ENCODE measurements at regions not wholly inside any gene's neighbourhood (a gene's known extent, or its start where the extent isn't known, plus 50 kb on each side); places are given as distances from the start of the nearest gene placed in this dataset.

GRCh38 chr13:44149821-44150220 is 223.8 kb upstream of the SERP2 start:
- Histone ChIP-seq H3K9me3 (replicated peaks in 1 of 11) (peaks cover 0 to 5% (median 0%) of the 10 kb centered on the region in 11 experiments; a peak in 2 of 22 replicates), H3K9ac (no peak overlapping the region), H3K4me2 (no peak overlapping the region), H4K20me1 (no peaks in the 10 kb centered on the region), H3K27ac (no peak overlapping the region), H3K36me3 (no peaks in the 10 kb centered on the region), H3K27me3 (no peaks in the 10 kb centered on the region), H3K4me1 (peaks cover 25 to 53% (median 48%) of the 10 kb centered on the region in 10 experiments), H3K4me3 (no peak overlapping the region)
- TF ChIP-seq Cebpa-rat (IDR thresholded peaks at IDR 0.05) = no peak

- H3K4me3 ChIP-seq = no peak overlapping the region
- peaks cover 0 to 5% (median 0%) of the 10 kb centered on the region in 11 experiments; a peak in 1 of 22 replicates for H3K9me3 ChIP-seq (replicated peaks in 1 of 11)
- H4K20me1 ChIP-seq = no peaks in the 10 kb centered on the region
- no peak overlapping the region for H3K9ac ChIP-seq
- peaks cover 9 to 37% (median 32%) of the 10 kb centered on the region in 10 experiments for H3K4me1 ChIP-seq
- H3K27ac ChIP-seq = no peak overlapping the region
- H3K27me3 ChIP-seq = no peaks in the 10 kb centered on the region
- H3K4me2 ChIP-seq = no peak overlapping the region
- H3K36me3 ChIP-seq = no peaks in the 10 kb centered on the region
- TF ChIP-seq Cebpa-rat (IDR thresholded peaks at IDR 0.05) = no peak
Measured at GRCh38 chr13:44151474-44151873, 222.2 kb upstream of the SERP2 start.

- Histone ChIP-seq H3K9me3 (replicated peaks in 1 of 11) (peaks cover 0 to 10% (median 0%) of the 10 kb centered on the region in 11 experiments; a peak in 3 of 22 replicates), H3K4me1 (peaks cover 0 to 16% (median 11%) of the 10 kb centered on the region in 10 experiments; a peak in 12 of 20 replicates), H4K20me1 (no peaks in the 10 kb centered on the region), H3K27ac (no peak overlapping the region), H3K4me3 (no peak overlapping the region), H3K27me3 (no peaks in the 10 kb centered on the region), H3K9ac (no peak overlapping the region), H3K4me2 (peak overlapping the region in 6 of 11 experiments; percentile 7 to 44 (median 36); a peak in 10 of 22 replicates), H3K36me3 (no peaks in the 10 kb centered on the region)
- no peak for TF ChIP-seq Cebpa-rat (IDR thresholded peaks at IDR 0.05)
Measured at GRCh38 chr13:44153496-44153895, 220.1 kb upstream of the SERP2 start.

GRCh38 chr13:44155422-44156293 is 218.0 kb upstream of the SERP2 start:
- Histone ChIP-seq H4K20me1 (no peaks in the 10 kb centered on the region), H3K9ac (no peak overlapping the region), H3K36me3 (no peaks in the 10 kb centered on the region), H3K27me3 (no peaks in the 10 kb centered on the region), H3K9me3 (replicated peaks in 1 of 11) (peaks cover 0 to 13% (median 0%) of the 10 kb centered on the region in 11 experiments; a peak in 3 of 22 replicates), H3K4me1 (peaks cover 0 to 22% (median 14%) of the 10 kb centered on the region in 10 experiments; a peak in 16 of 20 replicates), H3K27ac (no peak overlapping the region), H3K4me3 (no peak overlapping the region), H3K4me2 (no peak overlapping the region; a peak in 1 of 22 replicates)
- TF ChIP-seq Cebpa-rat (IDR thresholded peaks at IDR 0.05) = no peak

- Histone ChIP-seq H3K9ac (no peak overlapping the region), H3K4me3 (no peak overlapping the region), H3K36me3 (no peaks in the 10 kb centered on the region), H3K4me2 (no peak overlapping the region), H3K27ac (no peak overlapping the region), H3K4me1 (peaks cover 0 to 28% (median 19%) of the 10 kb centered on the region in 10 experiments; a peak in 17 of 20 replicates), H3K27me3 (no peaks in the 10 kb centered on the region), H3K9me3 (replicated peaks in 1 of 11) (peaks cover 0 to 13% (median 0%) of the 10 kb centered on the region in 11 experiments; a peak in 3 of 22 replicates), H4K20me1 (no peaks in the 10 kb centered on the region)
- no peak for TF ChIP-seq Cebpa-rat (IDR thresholded peaks at IDR 0.05)
Measured at GRCh38 chr13:44156294-44156658, 217.3 kb upstream of the SERP2 start.

DNA sequence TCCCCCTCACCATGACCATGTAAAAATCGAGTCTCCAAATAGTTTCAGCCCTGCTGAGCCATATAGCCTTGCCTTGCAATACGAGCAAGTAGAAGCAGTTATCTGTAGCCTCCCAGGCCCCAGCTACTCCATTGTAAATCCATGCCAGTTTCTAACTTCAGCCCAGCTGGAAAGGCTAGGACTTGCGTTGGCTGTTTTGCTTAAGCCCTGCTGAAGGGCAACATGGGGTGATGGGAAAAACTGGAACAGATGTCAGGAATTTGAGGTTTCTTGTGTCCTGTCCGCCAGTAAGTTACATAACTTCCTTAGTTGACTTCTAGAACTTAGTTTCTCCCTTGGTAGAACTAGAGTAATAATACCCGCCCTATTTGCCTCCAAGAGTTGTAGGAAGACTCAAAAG is 216.0 kb upstream of the SERP2 start:
- TF ChIP-seq Cebpa-rat (IDR thresholded peaks at IDR 0.05) = no peak
- no peak overlapping the region for H3K4me3 ChIP-seq
- no peak overlapping the region for H3K27ac ChIP-seq
- no peaks in the 10 kb centered on the region for H4K20me1 ChIP-seq
- H3K36me3 ChIP-seq = no peaks in the 10 kb centered on the region
- H3K4me2 ChIP-seq = no peak overlapping the region
- peaks cover 0 to 33% (median 19%) of the 10 kb centered on the region in 10 experiments; a peak in 17 of 20 replicates for H3K4me1 ChIP-seq
- no peaks in the 10 kb centered on the region for H3K27me3 ChIP-seq
- H3K9me3 ChIP-seq (replicated peaks in 1 of 11) = peaks cover 0 to 13% (median 0%) of the 10 kb centered on the region in 11 experiments; a peak in 3 of 22 replicates
- no peak overlapping the region for H3K9ac ChIP-seq

GRCh38 chr13:44158098-44158521 is 215.5 kb upstream of the SERP2 start:
- H3K27me3 ChIP-seq = no peaks in the 10 kb centered on the region
- H3K36me3 ChIP-seq = no peaks in the 10 kb centered on the region
- peaks cover 0 to 13% (median 0%) of the 10 kb centered on the region in 11 experiments; a peak in 3 of 22 replicates for H3K9me3 ChIP-seq (replicated peaks in 1 of 11)
- no peak overlapping the region for H3K4me2 ChIP-seq
- no peak overlapping the region for H3K27ac ChIP-seq
- H4K20me1 ChIP-seq = no peaks in the 10 kb centered on the region
- no peak overlapping the region for H3K4me3 ChIP-seq
- no peak for TF ChIP-seq Cebpa-rat (IDR thresholded peaks at IDR 0.05)
- peaks cover 0 to 30% (median 18%) of the 10 kb centered on the region in 10 experiments; a peak in 17 of 20 replicates for H3K4me1 ChIP-seq
- H3K9ac ChIP-seq = no peak overlapping the region

DNA sequence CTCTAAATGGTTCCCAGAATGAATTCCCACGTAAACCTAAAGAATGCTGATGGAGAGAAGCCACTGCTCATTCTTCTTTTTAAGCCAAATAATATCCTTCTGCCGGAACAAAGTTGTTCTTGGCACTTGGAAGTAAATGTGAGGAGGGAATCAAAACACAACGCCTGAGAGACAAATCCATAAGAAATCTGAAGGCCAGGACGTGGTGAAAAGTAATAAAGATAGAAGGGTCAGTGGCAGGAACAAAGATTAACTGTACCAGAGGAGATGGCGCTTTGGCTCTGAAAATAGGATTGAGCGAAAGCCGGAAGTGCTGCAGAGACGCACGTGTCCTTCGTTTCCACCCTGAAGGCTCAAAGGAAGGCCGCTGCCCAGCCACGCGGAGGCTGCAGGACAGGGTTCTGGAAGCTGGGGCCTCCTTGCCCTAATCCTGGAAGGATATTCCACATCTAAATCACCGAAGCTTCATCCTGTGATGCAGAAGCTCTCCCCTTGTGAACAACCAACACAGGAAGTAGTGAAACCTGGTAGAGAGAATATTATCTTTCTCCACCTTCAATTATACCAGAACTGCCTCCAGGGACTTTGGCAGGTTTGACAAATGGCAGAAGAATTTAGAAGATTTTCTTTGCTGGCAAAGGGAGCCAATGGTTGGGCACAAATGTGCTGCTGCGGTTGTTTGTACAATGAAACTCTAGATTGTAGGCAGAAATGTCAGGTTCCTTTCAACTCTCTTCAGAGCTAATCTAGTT is 214.6 kb upstream of the SERP2 start:
- H3K27ac ChIP-seq = no peak overlapping the region
- no peak for TF ChIP-seq Cebpa-rat (IDR thresholded peaks at IDR 0.05)
- H3K4me1 ChIP-seq = peaks cover 0 to 22% (median 13%) of the 10 kb centered on the region in 10 experiments; a peak in 16 of 20 replicates
- H3K27me3 ChIP-seq = no peaks in the 10 kb centered on the region
- no peak overlapping the region for H3K4me3 ChIP-seq
- H3K36me3 ChIP-seq = no peaks in the 10 kb centered on the region
- peaks cover 0 to 13% (median 0%) of the 10 kb centered on the region in 11 experiments; a peak in 3 of 22 replicates for H3K9me3 ChIP-seq (replicated peaks in 1 of 11)
- H3K9ac ChIP-seq = no peak overlapping the region
- no peak overlapping the region for H3K4me2 ChIP-seq
- no peaks in the 10 kb centered on the region for H4K20me1 ChIP-seq
